CD14-positive monocyte (primary cell): ENCODE measurements at regions not wholly inside any gene's neighbourhood (a gene's known extent, or its start where the extent isn't known, plus 50 kb on each side); places are given as distances from the start of the nearest gene placed in this dataset.

Experiments used
- DNase-seq, 3 donors: peaks; one replicate each; pipeline ENCODE4 v3.0.0-alpha.2; 2011 to 2022
- H2AFZ ChIP-seq: 2 replicates; pipeline ENCODE4 v1.6.0; 2012; ENCODE audit warnings: mild to moderate bottlenecking, low read depth, low read length, inconsistent platforms; ENCODE audit not compliant: insufficient read depth, poor library complexity, severe bottlenecking
- H3K27ac ChIP-seq, 2 donors: 1 replicate in 1 of 2; 2 replicates in 1 of 2; pipeline ENCODE4 v1.5.1; 2012 to 2013; ENCODE audit warnings: low read length in 2 of 2, control low read depth in 1 of 2, inconsistent platforms in 1 of 2, low read depth in 1 of 2, mild to moderate bottlenecking in 1 of 2
- H3K27me3 ChIP-seq, 2 donors: one replicate each; pipeline versions ENCODE4 v1.6.0 to v1.6.1; 2011 to 2013; ENCODE audit warnings: low read length in 2 of 2; ENCODE audit not compliant: control insufficient read depth in 2 of 2, insufficient read depth in 2 of 2
- H3K36me3 ChIP-seq, 2 donors: replicated peaks in 1 of 2; 1 replicate in 1 of 2; 2 replicates in 1 of 2; pipeline versions ENCODE4 v1.5.1 to v1.6.1; 2012 to 2013; ENCODE audit warnings: low read length in 2 of 2, control low read depth in 1 of 2, inconsistent platforms in 1 of 2, mild to moderate bottlenecking in 1 of 2; ENCODE audit not compliant: insufficient read depth in 2 of 2, control insufficient read depth in 1 of 2
- H3K4me1 ChIP-seq, 2 donors: 1 replicate in 1 of 2; 2 replicates in 1 of 2; pipeline versions ENCODE4 v1.5.1 to v1.6.1; 2012 to 2013; ENCODE audit warnings: low read length in 2 of 2, control low read depth in 1 of 2, inconsistent platforms in 1 of 2, mild to moderate bottlenecking in 1 of 2, moderate library complexity in 1 of 2; ENCODE audit not compliant: insufficient read depth in 2 of 2, control insufficient read depth in 1 of 2
- H3K4me2 ChIP-seq: replicated peaks from 2 replicates; pipeline ENCODE3; 2012; ENCODE audit warnings: low read length, moderate library complexity, mild to moderate bottlenecking; ENCODE audit not compliant: poor library complexity, severe bottlenecking; ENCODE audit errors: extremely low read depth
- H3K4me3 ChIP-seq, 3 experiments: fragments of 200-600 bp in 1 of 3; sonication (generic) in 1 of 3; replicated peaks in 1 of 3; 1 replicate in 2 of 3; 2 replicates in 1 of 3; pipeline ENCODE4 v1.5.1; 2011 to 2013; ENCODE audit warnings: low read length in 3 of 3, mild to moderate bottlenecking in 3 of 3, control low read depth in 2 of 3, low read depth in 2 of 3, inconsistent platforms in 1 of 3, moderate library complexity in 1 of 3
- H3K79me2 ChIP-seq: 2 replicates; pipeline ENCODE4 v1.6.0; 2012; ENCODE audit warnings: mild to moderate bottlenecking, control low read depth, inconsistent platforms, low read length, moderate library complexity; ENCODE audit not compliant: insufficient read depth
- H3K9ac ChIP-seq: 2 replicates; pipeline ENCODE4 v1.6.0; 2017; ENCODE audit warnings: low read length, mild to moderate bottlenecking; ENCODE audit not compliant: insufficient read depth, poor library complexity, severe bottlenecking
- H3K9me3 ChIP-seq, 2 donors: replicated peaks in 1 of 2; 1 replicate in 1 of 2; 2 replicates in 1 of 2; pipeline versions ENCODE4 v1.5.1 to v1.6.1; 2012 to 2013; ENCODE audit warnings: low read length in 2 of 2, control low read depth in 1 of 2; ENCODE audit not compliant: control insufficient read depth in 1 of 2, insufficient read depth in 1 of 2
- H4K20me1 ChIP-seq: 2 replicates; pipeline ENCODE4 v1.6.0; 2012; ENCODE audit warnings: mild to moderate bottlenecking, low read length, control low read depth, moderate library complexity; ENCODE audit not compliant: insufficient read depth
- H3K27ac Mint-ChIP-seq, 7 donors: one replicate each; pipeline ENCODE4 v1.8.0; 2020; ENCODE audit warnings: mild to moderate bottlenecking in 7 of 7, mixed read lengths in 7 of 7, moderate library complexity in 6 of 7, inconsistent platforms in 2 of 7
- H3K27me3 Mint-ChIP-seq, 3 donors: one replicate each; pipeline ENCODE4 v1.8.0; 2021 to 2022; ENCODE audit warnings: low read depth in 3 of 3, mild to moderate bottlenecking in 3 of 3, mixed read lengths in 3 of 3, moderate library complexity in 3 of 3, inconsistent platforms in 1 of 3
- H3K36me3 Mint-ChIP-seq, 2 donors: one replicate each; pipeline ENCODE4 v1.8.0; 2020; ENCODE audit warnings: mixed read lengths in 2 of 2, inconsistent platforms in 1 of 2, mild to moderate bottlenecking in 1 of 2
- H3K4me1 Mint-ChIP-seq: one replicate; pipeline ENCODE4 v1.8.0; 2020; ENCODE audit warnings: mild to moderate bottlenecking, mixed read lengths
- H3K4me3 Mint-ChIP-seq, 2 donors: one replicate each; pipeline ENCODE4 v1.8.0; 2020; ENCODE audit warnings: mild to moderate bottlenecking in 2 of 2, mixed read lengths in 2 of 2, moderate library complexity in 1 of 2
- H3K9me3 Mint-ChIP-seq, 7 donors: one replicate each; pipeline ENCODE4 v1.8.0; 2020 to 2022; ENCODE audit warnings: mixed read lengths in 7 of 7, mild to moderate bottlenecking in 6 of 7, moderate library complexity in 6 of 7, inconsistent platforms in 2 of 7
- WGBS: methylation state at CpG from one replicate; pipeline ENCODE4 v1.1.5; 2013; ENCODE audit warnings: missing lambda C conversion rate; ENCODE audit not compliant: insufficient coverage; 5-methylcytosine and 5-hydroxymethylcytosine counted together
- intact Hi-C, 2 donors: fragments of 100-400 bp; cut with micrococcal nuclease; formaldehyde crosslinking; loops; one replicate each; pipeline versions ENCODE4 v1.15.0 to v1.15.1; 2023
- TF ChIP-seq, protein P1 (sequence below): fragments of 200-600 bp; IDR thresholded peaks from one replicate; pipeline ENCODE4 v1.8.0; 2022; ENCODE audit warnings: antibody characterized with exemption, mild to moderate bottlenecking

DNA sequence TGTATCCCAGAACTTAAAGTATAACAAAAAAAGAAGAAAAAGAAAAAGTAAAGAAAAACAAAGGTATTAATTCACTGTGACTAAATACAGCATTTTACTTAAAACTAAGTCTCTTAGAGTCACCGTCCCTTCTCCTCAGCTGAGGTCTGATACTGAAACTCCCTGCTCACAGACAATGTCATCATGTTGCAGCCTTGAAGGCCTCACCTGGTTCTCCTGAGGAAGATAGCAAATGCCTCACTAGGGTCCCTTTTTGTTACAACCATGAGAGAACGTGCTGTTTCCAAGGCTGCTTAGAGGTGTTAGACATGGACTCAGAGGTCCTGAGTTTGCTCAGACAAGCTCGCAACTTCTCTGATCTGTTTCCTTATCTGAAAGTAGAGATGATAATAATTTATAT is 357.2 kb downstream of the MTRR start:
- peaks cover 0 to 1% (median 0%) of the 10 kb centered on the region in 3 donors for H3K27me3 Mint-ChIP-seq
- Histone ChIP-seq H3K27me3 (no peaks in the 10 kb centered on the region), H3K4me2 (no peak overlapping the region), H3K9ac (no peak overlapping the region), H3K27ac (no peak overlapping the region), H3K9me3 (no peaks in the 10 kb centered on the region), H3K79me2 (no peaks in the 10 kb centered on the region), H4K20me1 (no peaks in the 10 kb centered on the region), H2AFZ (no peak overlapping the region), H3K4me1 (no peaks in the 10 kb centered on the region), H3K36me3 (no peaks in the 10 kb centered on the region), H3K4me3 (no peak overlapping the region)
- intact Hi-C loops, result no loop called here
- TF ChIP-seq, protein P1, sequence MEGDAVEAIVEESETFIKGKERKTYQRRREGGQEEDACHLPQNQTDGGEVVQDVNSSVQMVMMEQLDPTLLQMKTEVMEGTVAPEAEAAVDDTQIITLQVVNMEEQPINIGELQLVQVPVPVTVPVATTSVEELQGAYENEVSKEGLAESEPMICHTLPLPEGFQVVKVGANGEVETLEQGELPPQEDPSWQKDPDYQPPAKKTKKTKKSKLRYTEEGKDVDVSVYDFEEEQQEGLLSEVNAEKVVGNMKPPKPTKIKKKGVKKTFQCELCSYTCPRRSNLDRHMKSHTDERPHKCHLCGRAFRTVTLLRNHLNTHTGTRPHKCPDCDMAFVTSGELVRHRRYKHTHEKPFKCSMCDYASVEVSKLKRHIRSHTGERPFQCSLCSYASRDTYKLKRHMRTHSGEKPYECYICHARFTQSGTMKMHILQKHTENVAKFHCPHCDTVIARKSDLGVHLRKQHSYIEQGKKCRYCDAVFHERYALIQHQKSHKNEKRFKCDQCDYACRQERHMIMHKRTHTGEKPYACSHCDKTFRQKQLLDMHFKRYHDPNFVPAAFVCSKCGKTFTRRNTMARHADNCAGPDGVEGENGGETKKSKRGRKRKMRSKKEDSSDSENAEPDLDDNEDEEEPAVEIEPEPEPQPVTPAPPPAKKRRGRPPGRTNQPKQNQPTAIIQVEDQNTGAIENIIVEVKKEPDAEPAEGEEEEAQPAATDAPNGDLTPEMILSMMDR, result no peak
- H3K27ac Mint-ChIP-seq, result no peak overlapping the region
- no peaks in the 10 kb centered on the region for H3K4me1 Mint-ChIP-seq
- H3K36me3 Mint-ChIP-seq, result no peaks in the 10 kb centered on the region
- 90% methylated on average over 2 of the region's 3 CpGs for WGBS
- H3K4me3 Mint-ChIP-seq, result no peak overlapping the region
- peaks cover 2 to 19% (median 6%) of the 10 kb centered on the region in 7 donors for H3K9me3 Mint-ChIP-seq
- no peak for DNase-seq

DNA sequence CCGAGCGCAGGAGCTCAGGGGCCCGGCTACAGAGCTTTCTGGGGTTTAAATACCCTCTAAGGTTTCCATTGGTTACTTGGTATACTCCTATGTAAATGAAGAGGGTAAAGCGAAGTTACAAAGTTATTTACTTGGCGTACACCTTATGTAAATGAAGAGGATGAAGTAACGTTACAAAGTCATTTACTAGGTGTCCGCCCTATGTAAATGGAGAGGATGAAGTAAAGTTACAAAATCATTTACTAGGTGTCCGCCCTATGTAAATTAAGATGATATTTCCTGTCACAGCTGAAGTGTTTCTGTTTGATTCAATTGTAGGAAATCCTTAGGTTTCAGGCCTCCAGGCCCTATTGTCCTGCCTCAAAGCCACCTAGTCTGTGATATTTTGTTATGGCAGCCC is 358.2 kb downstream of the MTRR start:
- Mint-ChIP-seq H3K27me3 (peaks cover 0 to 3% (median 1%) of the 10 kb centered on the region in 3 donors), H3K36me3 (no peaks in the 10 kb centered on the region), H3K9me3 (peaks cover 2 to 15% (median 3%) of the 10 kb centered on the region in 7 donors), H3K4me1 (no peaks in the 10 kb centered on the region), H3K4me3 (no peak overlapping the region), H3K27ac (no peak overlapping the region)
- Histone ChIP-seq H3K9me3 (no peaks in the 10 kb centered on the region), H3K27ac (no peak overlapping the region), H3K4me2 (no peak overlapping the region), H4K20me1 (no peaks in the 10 kb centered on the region), H3K27me3 (no peaks in the 10 kb centered on the region), H3K4me1 (no peaks in the 10 kb centered on the region), H3K9ac (no peak overlapping the region), H3K36me3 (no peaks in the 10 kb centered on the region), H3K79me2 (no peaks in the 10 kb centered on the region), H3K4me3 (no peak overlapping the region), H2AFZ (no peak overlapping the region)
- no peak for DNase-seq
- TF ChIP-seq, protein P1, result no peak
- WGBS, result 100% methylated on average over 1 of the region's 8 CpGs
- intact Hi-C loops, result no loop called here
